A673 (cell line): ENCODE measurements at regions not wholly inside any gene's neighbourhood (a gene's known extent, or its start where the extent isn't known, plus 50 kb on each side); places are given as distances from the start of the nearest gene placed in this dataset.

Experiments used
- BruUV-seq: library from RNA; stranded (reverse); fragments of 400-500 nt; replicated peaks from 2 replicates; lab custom pipeline; 2021; lab: Mats Ljungman, UMichigan
- CTCF ChIA-PET: fragments of 300-600 bp; sonication (Branson Sonifier 250); formaldehyde crosslinking; loops from one replicate; lab custom pipeline; 2022; ENCODE audit warnings: antibody characterized with exemption; lab: Charles Lee
- POLR2A ChIA-PET: fragments of 300-600 bp; sonication (Branson Sonifier 250); formaldehyde crosslinking; loops from one replicate; lab custom pipeline; 2022; ENCODE audit warnings: antibody characterized with exemption; ENCODE audit not compliant: low non-redundant PET; lab: Charles Lee
- DNase-seq: peaks from one replicate; pipeline ENCODE4 v3.0.0-alpha.2; 2015; ENCODE audit warnings: low spot score
- H3K27ac ChIP-seq: fragments of 200-600 bp; sonication (generic); 2 replicates; pipeline ENCODE4 v1.5.1; 2016; ENCODE audit warnings: mixed run types, low read depth, mild to moderate bottlenecking, mixed read lengths, antibody characterized with exemption, low read length; ENCODE audit not compliant: poor library complexity, severe bottlenecking
- H3K27me3 ChIP-seq: fragments of 200-600 bp; sonication (generic); replicated peaks from 2 replicates; pipeline ENCODE4 v1.6.1; 2017; ENCODE audit warnings: mixed run types, low read depth, mild to moderate bottlenecking, mixed read lengths, antibody characterized with exemption, low read length; ENCODE audit not compliant: insufficient read depth, poor library complexity
- H3K36me3 ChIP-seq: fragments of 200-600 bp; sonication (generic); 2 replicates; pipeline ENCODE4 v1.6.1; 2016; ENCODE audit warnings: mixed run types, mild to moderate bottlenecking, mixed read lengths, antibody characterized with exemption, low read length; ENCODE audit not compliant: insufficient read depth, poor library complexity, severe bottlenecking
- H3K4me1 ChIP-seq: fragments of 200-600 bp; sonication (generic); 2 replicates; pipeline ENCODE4 v1.6.1; 2017; ENCODE audit warnings: mixed run types, mild to moderate bottlenecking, mixed read lengths, antibody characterized with exemption, low read length; ENCODE audit not compliant: insufficient read depth, poor library complexity, severe bottlenecking
- H3K4me3 ChIP-seq: fragments of 200-600 bp; sonication (generic); 2 replicates; pipeline ENCODE4 v1.5.1; 2016; ENCODE audit warnings: low read depth, mixed run types, mild to moderate bottlenecking, mixed read lengths, low read length; ENCODE audit not compliant: poor library complexity, severe bottlenecking
- H3K9me3 ChIP-seq: fragments of 200-600 bp; sonication (generic); 2 replicates; pipeline ENCODE4 v1.6.1; 2016; ENCODE audit warnings: mixed run types, low read depth, mild to moderate bottlenecking, mixed read lengths, antibody characterized with exemption, low read length; ENCODE audit not compliant: poor library complexity, severe bottlenecking
- CTCF ChIP-seq: fragments of 300-800, 200-600 bp; sonication (generic); conservative IDR thresholded peaks from 2 replicates; pipeline ENCODE4 v1.5.1; 2017; ENCODE audit warnings: low read depth, mild to moderate bottlenecking, antibody characterized with exemption, low read length, moderate library complexity, mixed read lengths
- EZH2 ChIP-seq: fragments of 200-600 bp; sonication (generic); IDR thresholded peaks from 2 replicates; pipeline ENCODE4 v1.6.1; 2017; ENCODE audit warnings: borderline replicate concordance, low read depth, mild to moderate bottlenecking, mixed read lengths, antibody characterized with exemption, low read length; ENCODE audit not compliant: poor library complexity, severe bottlenecking
- intact Hi-C: fragments of 100-400 bp; cut with micrococcal nuclease; formaldehyde crosslinking; loops from one replicate; pipeline ENCODE4 v1.10.0; 2022; ENCODE audit not compliant: unreplicated experiment

GRCh38 chr10:2079603-2080078 is 342.3 kb upstream of the ADARB2 start:
- CTCF ChIA-PET, result no interaction called here
- no TSS peak for BruUV-seq

GRCh38 chr10:2077231-2077630 is 339.9 kb upstream of the ADARB2 start:
- H3K27me3 ChIP-seq, result peaks cover 6% of the 10 kb centered on the region
- no TSS peak for BruUV-seq

More at GRCh38 chr10:2079603-2080078, 342.3 kb upstream of the ADARB2 start:
- H3K4me1 ChIP-seq, result no peaks in the 10 kb centered on the region
- H3K9me3 ChIP-seq, result no peaks in the 10 kb centered on the region
- H3K4me3 ChIP-seq, result no peak overlapping the region
- H3K27me3 ChIP-seq, result peaks cover 19% of the 10 kb centered on the region
- intact Hi-C loops, result no loop called here
- POLR2A ChIA-PET, result no interaction called here
- TF ChIP-seq CTCF, result no peak
- no peak for TF ChIP-seq EZH2
- DNase-seq, result no peak
- no peaks in the 10 kb centered on the region for H3K36me3 ChIP-seq
- H3K27ac ChIP-seq, result no peak overlapping the region

GRCh38 chr10:2076528-2076927 is 339.2 kb upstream of the ADARB2 start:
- Histone ChIP-seq H3K4me3 (no peak overlapping the region), H3K27me3 (no peaks in the 10 kb centered on the region), H3K4me1 (no peaks in the 10 kb centered on the region), H3K9me3 (no peaks in the 10 kb centered on the region), H3K36me3 (no peaks in the 10 kb centered on the region), H3K27ac (no peak overlapping the region)
- intact Hi-C loops, result no loop called here
- BruUV-seq, result no TSS peak
- TF ChIP-seq EZH2, result no peak
- no peak for TF ChIP-seq CTCF
- CTCF ChIA-PET, result no interaction called here
- POLR2A ChIA-PET, result no interaction called here
- no peak for DNase-seq

More at GRCh38 chr10:2077231-2077630, 339.9 kb upstream of the ADARB2 start:
- Histone ChIP-seq H3K4me1 (no peaks in the 10 kb centered on the region), H3K9me3 (no peaks in the 10 kb centered on the region), H3K27ac (no peak overlapping the region), H3K4me3 (no peak overlapping the region), H3K36me3 (no peaks in the 10 kb centered on the region)
- TF ChIP-seq CTCF, result no peak
- no peak for TF ChIP-seq EZH2
- intact Hi-C loops, result no loop called here
- ChIA-PET POLR2A (no interaction called here), CTCF (no interaction called here)
- DNase-seq, result no peak
